Stomach (tissue), 4 donors: ENCODE measurements at regions not wholly inside any gene's neighbourhood (a gene's known extent, or its start where the extent isn't known, plus 50 kb on each side); places are given as distances from the start of the nearest gene placed in this dataset.

ENCODE experiments used
- EP300 ChIP-seq: sonication (generic); formaldehyde crosslinking; IDR thresholded peaks from one replicate; pipeline ENCODE4 v1.6.1; 2017; ENCODE audit warnings: antibody characterized with exemption
- POLR2AphosphoS5 ChIP-seq, 3 donors: sonication (generic); formaldehyde crosslinking; IDR thresholded peaks; one replicate each; pipeline ENCODE4 v1.6.1; 2016; ENCODE audit warnings: antibody characterized with exemption in 3 of 3
- TF ChIP-seq, protein P1 (sequence below), 7 experiments: fragments of 450-650 bp in 4 of 7; fragments of 200-600 bp in 3 of 7; sonication (generic) in 3 of 7; IDR thresholded peaks; one replicate each; pipeline ENCODE4 v1.5.1; 2016 to 2019; ENCODE audit warnings: antibody characterized with exemption in 7 of 7, control low read depth in 2 of 7, mild to moderate bottlenecking in 1 of 7

DNA sequence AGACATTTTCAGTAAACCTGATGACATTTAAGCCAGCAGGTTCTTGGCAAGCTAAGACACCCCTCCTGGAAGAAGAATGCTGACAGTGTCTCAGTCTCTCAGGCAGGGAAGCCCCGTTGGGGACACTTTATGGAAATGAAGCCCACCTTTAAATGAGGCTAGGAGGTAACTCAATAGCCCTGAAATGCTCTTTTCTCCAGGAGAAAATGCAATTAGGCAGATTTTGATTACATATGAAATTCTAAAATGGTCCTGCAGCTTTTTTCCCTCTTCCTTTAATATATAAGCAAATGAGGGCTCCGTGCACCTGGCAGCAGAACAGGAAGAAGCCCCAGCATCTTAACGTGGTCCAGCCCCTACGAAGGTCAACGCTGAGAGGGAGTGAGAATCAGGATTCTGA is 65.8 kb upstream of the CHST15 start:
- TF ChIP-seq, protein P1, sequence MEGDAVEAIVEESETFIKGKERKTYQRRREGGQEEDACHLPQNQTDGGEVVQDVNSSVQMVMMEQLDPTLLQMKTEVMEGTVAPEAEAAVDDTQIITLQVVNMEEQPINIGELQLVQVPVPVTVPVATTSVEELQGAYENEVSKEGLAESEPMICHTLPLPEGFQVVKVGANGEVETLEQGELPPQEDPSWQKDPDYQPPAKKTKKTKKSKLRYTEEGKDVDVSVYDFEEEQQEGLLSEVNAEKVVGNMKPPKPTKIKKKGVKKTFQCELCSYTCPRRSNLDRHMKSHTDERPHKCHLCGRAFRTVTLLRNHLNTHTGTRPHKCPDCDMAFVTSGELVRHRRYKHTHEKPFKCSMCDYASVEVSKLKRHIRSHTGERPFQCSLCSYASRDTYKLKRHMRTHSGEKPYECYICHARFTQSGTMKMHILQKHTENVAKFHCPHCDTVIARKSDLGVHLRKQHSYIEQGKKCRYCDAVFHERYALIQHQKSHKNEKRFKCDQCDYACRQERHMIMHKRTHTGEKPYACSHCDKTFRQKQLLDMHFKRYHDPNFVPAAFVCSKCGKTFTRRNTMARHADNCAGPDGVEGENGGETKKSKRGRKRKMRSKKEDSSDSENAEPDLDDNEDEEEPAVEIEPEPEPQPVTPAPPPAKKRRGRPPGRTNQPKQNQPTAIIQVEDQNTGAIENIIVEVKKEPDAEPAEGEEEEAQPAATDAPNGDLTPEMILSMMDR (IDR thresholded peaks at IDR 0.05): no peak
- TF ChIP-seq EP300 (no peak), POLR2AphosphoS5 (IDR thresholded peaks at IDR 0.05) (no peak)
